Mesodermal cell (in vitro differentiated cells): ENCODE measurements at regions not wholly inside any gene's neighbourhood (a gene's known extent, or its start where the extent isn't known, plus 50 kb on each side); places are given as distances from the start of the nearest gene placed in this dataset.
A peak's percentile ranks its signal among the peaks of the same experiment; 100 is the strongest.
"Not testable (repeated sequence)": the region's sequence is repeated elsewhere in the genome, so short reads cannot be mapped to it uniquely, and the experiment has no call there.

Experiments used
- H3K27ac ChIP-seq: 2 replicates; pipeline ENCODE4 v1.7.0; 2013; ENCODE audit warnings: mild to moderate bottlenecking, low read depth, low read length, moderate library complexity; ENCODE audit not compliant: severe bottlenecking
- H3K36me3 ChIP-seq: 2 replicates; pipeline ENCODE4 v1.7.1; 2013; ENCODE audit warnings: mild to moderate bottlenecking, low read length, moderate library complexity; ENCODE audit not compliant: control insufficient read depth, insufficient read depth
- H3K4me1 ChIP-seq: one replicate; pipeline ENCODE4 v1.7.1; 2013; ENCODE audit warnings: mild to moderate bottlenecking, low read length; ENCODE audit not compliant: insufficient read depth, control insufficient read depth, poor library complexity, severe bottlenecking
- H3K4me3 ChIP-seq: 2 replicates; pipeline ENCODE4 v1.7.0; 2013; ENCODE audit warnings: low read length, control low read depth, mild to moderate bottlenecking; ENCODE audit not compliant: insufficient read depth, poor library complexity, severe bottlenecking; ENCODE audit errors: extremely low read depth
- H3K9me3 ChIP-seq: 2 replicates; pipeline ENCODE4 v1.7.1; 2013; ENCODE audit warnings: mild to moderate bottlenecking, low read length, moderate library complexity; ENCODE audit not compliant: control insufficient read depth
- WGBS, 2 experiments: methylation state at CpG; one replicate each; pipeline ENCODE4 v1.1.5; 2013; ENCODE audit warnings: missing lambda C conversion rate in 2 of 2; ENCODE audit not compliant: insufficient coverage in 2 of 2; 5-methylcytosine and 5-hydroxymethylcytosine counted together

- Histone ChIP-seq H3K36me3 (no peaks in the 10 kb centered on the region), H3K27ac (no peak overlapping the region), H3K4me3 (peak overlapping the region; percentile 16), H3K9me3 (peaks cover 4% of the 10 kb centered on the region), H3K4me1 (peaks cover 10% of the 10 kb centered on the region)
- 52% methylated on average over 15 to 18 of the region's 39 CpGs for WGBS, 2 experiments
Observed at GRCh38 chr18:33820517-33821371, 242.7 kb downstream of the ASXL3 start.

DNA sequence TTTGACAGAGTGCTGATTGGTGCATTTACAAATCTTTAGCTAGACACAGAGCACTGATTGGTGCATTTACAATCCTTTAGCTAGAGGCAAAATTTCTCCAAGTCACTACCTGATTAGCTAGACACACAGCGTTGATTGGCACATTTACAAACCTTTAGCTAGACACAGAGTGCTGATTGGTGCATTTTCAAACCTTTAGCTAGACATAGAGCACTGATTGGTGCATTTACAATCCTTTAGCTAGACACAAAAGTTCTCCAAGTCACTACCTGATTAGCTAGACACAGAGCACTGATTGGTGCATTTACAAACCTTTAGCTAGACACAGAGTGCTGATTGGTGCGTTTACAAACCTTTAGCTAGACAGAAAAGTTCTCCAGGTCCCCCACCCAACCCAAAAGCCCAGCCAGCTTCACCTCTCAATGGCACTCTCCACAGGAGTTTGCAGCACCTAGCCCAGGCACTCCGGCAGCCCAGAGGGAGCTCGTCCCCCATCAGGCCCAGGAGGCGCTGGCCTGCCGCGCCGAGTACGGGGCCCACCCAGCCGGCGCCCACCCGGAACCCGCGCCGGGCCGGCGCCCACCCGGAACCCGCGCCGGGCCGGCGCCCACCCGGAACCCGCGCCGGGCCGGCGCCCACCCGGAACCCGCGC is 241.8 kb downstream of the ASXL3 start:
- not testable (repeated sequence) for H3K9me3 ChIP-seq, H3K4me1 ChIP-seq, H3K36me3 ChIP-seq, H3K27ac ChIP-seq, H3K4me3 ChIP-seq
- 83% methylated on average over 2 of the region's 32 CpGs for WGBS, 2 experiments

- peaks cover 4% of the 10 kb centered on the region for H3K9me3 ChIP-seq
- 100% methylated on average over 1 of the region's 1 CpG for WGBS, 2 experiments
Observed at GRCh38 chr18:33818145-33818544, 240.1 kb downstream of the ASXL3 start.

DNA sequence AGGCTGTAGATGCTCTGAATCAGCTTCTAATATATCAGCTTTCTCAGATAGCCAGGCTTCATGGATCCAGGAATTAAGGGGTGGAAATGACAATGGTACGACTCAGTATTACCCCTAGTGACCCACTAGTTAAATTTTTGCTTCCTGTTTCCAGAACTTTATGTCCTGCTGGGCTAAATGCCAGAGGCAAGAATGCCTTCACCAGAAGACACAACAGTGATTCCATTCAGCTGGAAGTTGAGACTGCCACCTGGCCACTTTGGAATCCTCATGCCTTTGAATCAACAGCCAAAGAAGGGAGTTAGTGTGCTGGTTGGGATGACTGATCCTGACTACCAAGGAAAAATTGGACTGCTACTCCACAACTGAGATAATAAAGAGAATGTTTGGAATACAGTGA is 239.1 kb downstream of the ASXL3 start:
- WGBS, 2 experiments = 88 to 100% methylated on average over 1 of the region's 1 CpG

More at GRCh38 chr18:33818145-33818544, 240.1 kb downstream of the ASXL3 start:
- Histone ChIP-seq H3K4me1 (peaks cover 10% of the 10 kb centered on the region), H3K27ac (no peak overlapping the region), H3K36me3 (no peaks in the 10 kb centered on the region), H3K4me3 (no peak overlapping the region)

DNA sequence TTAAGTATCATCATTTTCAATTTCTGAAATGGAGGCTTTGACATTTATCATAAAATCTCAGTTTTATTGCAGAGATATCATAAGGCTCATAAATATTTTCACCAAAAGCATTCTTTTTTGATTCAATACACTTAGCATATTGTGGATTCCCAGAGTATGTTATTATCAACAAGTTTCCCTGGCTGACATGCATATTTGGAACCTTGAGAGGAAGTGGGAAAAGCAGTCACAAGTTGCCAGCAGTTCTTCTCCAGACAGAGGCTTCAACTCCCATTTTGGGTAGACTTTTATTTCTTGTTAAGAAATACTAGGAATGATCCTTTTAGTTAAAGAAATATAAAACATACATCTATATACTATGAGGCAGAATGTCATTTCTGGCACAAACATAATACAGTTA is 236.5 kb downstream of the ASXL3 start:
- Histone ChIP-seq H3K9me3 (peaks cover 4% of the 10 kb centered on the region), H3K36me3 (no peaks in the 10 kb centered on the region), H3K27ac (no peak overlapping the region), H3K4me3 (no peak overlapping the region), H3K4me1 (peaks cover 10% of the 10 kb centered on the region)

More for the DNA sequence above, 239.1 kb downstream of the ASXL3 start:
- Histone ChIP-seq H3K4me1 (peaks cover 10% of the 10 kb centered on the region), H3K27ac (peak overlapping the region; percentile 2), H3K4me3 (no peak overlapping the region), H3K36me3 (no peaks in the 10 kb centered on the region), H3K9me3 (peaks cover 4% of the 10 kb centered on the region)

- Histone ChIP-seq H3K27ac (no peak overlapping the region), H3K4me3 (no peak overlapping the region), H3K9me3 (no peaks in the 10 kb centered on the region), H3K4me1 (peaks cover 7% of the 10 kb centered on the region), H3K36me3 (no peaks in the 10 kb centered on the region)
- WGBS, 2 experiments = no CpG with 5 or more reads among the region's 2 CpGs
Observed at GRCh38 chr18:33812186-33812585, 234.2 kb downstream of the ASXL3 start.

GRCh38 chr18:33805592-33805991 is 227.6 kb downstream of the ASXL3 start:
- Histone ChIP-seq H3K4me3 (no peak overlapping the region), H3K36me3 (no peaks in the 10 kb centered on the region), H3K4me1 (no peaks in the 10 kb centered on the region), H3K9me3 (no peaks in the 10 kb centered on the region), H3K27ac (no peak overlapping the region)
- 95% methylated on average over 2 of the region's 4 CpGs; no CpG with 5 or more reads in 1 of the 2 experiments for WGBS, 2 experiments

GRCh38 chr18:33804258-33804657 is 226.2 kb downstream of the ASXL3 start:
- H3K4me3 ChIP-seq = no peak overlapping the region
- no peak overlapping the region for H3K27ac ChIP-seq
- no peaks in the 10 kb centered on the region for H3K9me3 ChIP-seq
- WGBS, 2 experiments = 91 to 100% methylated on average over 2 of the region's 3 CpGs
- no peaks in the 10 kb centered on the region for H3K36me3 ChIP-seq
- H3K4me1 ChIP-seq = no peaks in the 10 kb centered on the region

DNA sequence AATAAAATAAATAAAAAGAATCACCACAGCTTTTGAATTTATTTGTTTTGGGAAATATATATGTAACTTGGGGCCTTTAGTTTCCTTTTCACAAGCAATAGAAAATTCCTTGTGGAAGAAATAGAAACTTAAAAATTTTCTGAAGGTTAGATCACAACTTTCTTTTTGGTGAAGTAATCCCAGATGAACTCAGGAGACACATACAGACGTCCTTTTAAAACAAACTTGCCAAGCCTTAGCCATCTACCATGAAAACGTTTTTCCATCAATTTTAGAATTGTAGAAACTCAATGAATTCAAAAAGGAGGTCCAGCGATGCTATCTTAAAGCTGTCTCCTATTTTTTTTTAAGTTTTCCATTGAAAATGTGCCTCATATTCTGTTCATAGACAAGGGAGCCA is 225.6 kb downstream of the ASXL3 start:
- Histone ChIP-seq H3K27ac (no peak overlapping the region), H3K36me3 (no peaks in the 10 kb centered on the region), H3K9me3 (no peaks in the 10 kb centered on the region), H3K4me3 (no peak overlapping the region), H3K4me1 (no peaks in the 10 kb centered on the region)
- 40 to 78% methylated on average over 2 of the region's 3 CpGs for WGBS, 2 experiments

GRCh38 chr18:33802955-33803354 is 224.9 kb downstream of the ASXL3 start:
- 69 to 80% methylated on average over 1 to 2 of the region's 2 CpGs for WGBS, 2 experiments
- Histone ChIP-seq H3K9me3 (no peaks in the 10 kb centered on the region), H3K27ac (no peak overlapping the region), H3K4me1 (no peaks in the 10 kb centered on the region), H3K4me3 (no peak overlapping the region), H3K36me3 (no peaks in the 10 kb centered on the region)
